ENCODE measurements at regions not wholly inside any gene's neighbourhood (a gene's known extent, or its start where the extent isn't known, plus 50 kb on each side); places are given as distances from the start of the nearest gene placed in this dataset.

- no peak for DNase-seq (ENCODE audit: low spot score)
These were observed 1066.1 kb upstream of the SORCS1 start for GRCh38 chr10:108230478-108231170.

GRCh38 chr10:108208732-108209131 is 1044.2 kb upstream of the SORCS1 start:
- no peak for DNase-seq (ENCODE audit: low spot score)

- no peak for DNase-seq (ENCODE audit: low spot score)
These were observed 1043.5 kb upstream of the SORCS1 start for GRCh38 chr10:108208038-108208437.

- DNase-seq (ENCODE audit: low spot score), result no peak
These were observed 1040.2 kb upstream of the SORCS1 start for GRCh38 chr10:108204528-108205305.

- DNase-seq (ENCODE audit: low spot score), result no peak
These were observed 1039.5 kb upstream of the SORCS1 start for GRCh38 chr10:108203905-108204527.

- DNase-seq (ENCODE audit: low spot score), result no peak
These were observed 1023.0 kb upstream of the SORCS1 start for GRCh38 chr10:108187408-108188012.

GRCh38 chr10:108184114-108184513 is 1019.6 kb upstream of the SORCS1 start:
- DNase-seq (ENCODE audit: low spot score), result no peak

- no peak for DNase-seq (ENCODE audit: low spot score)
These were observed 1016.4 kb upstream of the SORCS1 start for GRCh38 chr10:108180878-108181277.

GRCh38 chr10:108169846-108170245 is 1005.3 kb upstream of the SORCS1 start:
- no peak for DNase-seq (ENCODE audit: low spot score)

GRCh38 chr10:108167766-108168165 is 1003.3 kb upstream of the SORCS1 start:
- no peak for DNase-seq (ENCODE audit: low spot score)

- DNase-seq (ENCODE audit: low spot score), result no peak
These were observed 1001.9 kb upstream of the SORCS1 start for GRCh38 chr10:108166401-108166800.

GRCh38 chr10:108147346-108147745 is 982.8 kb upstream of the SORCS1 start:
- no peak for DNase-seq (ENCODE audit: low spot score)

GRCh38 chr10:108141064-108141463 is 976.6 kb upstream of the SORCS1 start:
- no peak for DNase-seq (ENCODE audit: low spot score)

- DNase-seq (ENCODE audit: low spot score), result no peak
These were observed 967.8 kb upstream of the SORCS1 start for GRCh38 chr10:108132303-108132702.

GRCh38 chr10:108130575-108130974 is 966.1 kb upstream of the SORCS1 start:
- DNase-seq (ENCODE audit: low spot score), result no peak

- DNase-seq (ENCODE audit: low spot score), result no peak
These were observed 947.7 kb upstream of the SORCS1 start for GRCh38 chr10:108112218-108112617.

GRCh38 chr10:108104551-108105156 is 940.1 kb upstream of the SORCS1 start:
- DNase-seq (ENCODE audit: low spot score), result no peak

GRCh38 chr10:108097258-108097657 is 932.8 kb upstream of the SORCS1 start:
- DNase-seq (ENCODE audit: low spot score), result no peak

- DNase-seq (ENCODE audit: low spot score), result no peak
These were observed 931.7 kb upstream of the SORCS1 start for GRCh38 chr10:108095932-108096925.

GRCh38 chr10:108090476-108091215 is 926.1 kb upstream of the SORCS1 start:
- no peak for DNase-seq (ENCODE audit: low spot score)

Measured in AG08396 (cell line).